OCI-LY3 (cell line): ENCODE measurements at regions not wholly inside any gene's neighbourhood (a gene's known extent, or its start where the extent isn't known, plus 50 kb on each side); places are given as distances from the start of the nearest gene placed in this dataset.

Source experiments
- H2AFZ ChIP-seq: fragments of 200-600, 300-600 bp; shearing (Covaris generic); 2 replicates; pipeline ENCODE4 v1.6.0; 2014; ENCODE audit warnings: antibody characterized with exemption, low read depth, low read length
- H3K27ac ChIP-seq: fragments of 200-600, 300-600 bp; sonication (generic); 2 replicates; pipeline ENCODE4 v1.5.1; 2014; ENCODE audit warnings: mild to moderate bottlenecking, low read length, moderate library complexity, mixed read lengths
- H3K27me3 ChIP-seq: fragments of 200-600, 300-600 bp; sonication (generic); 2 replicates; pipeline ENCODE4 v1.6.1; 2014; ENCODE audit warnings: low read depth, low read length, mixed read lengths
- H3K36me3 ChIP-seq: fragments of 200-600, 300-600 bp; sonication (generic); replicated peaks from 2 replicates; pipeline ENCODE3; 2014; ENCODE audit warnings: low read depth, low read length, mixed read lengths
- H3K4me1 ChIP-seq: fragments of 300-600, 200-600 bp; sonication (generic); 2 replicates; pipeline ENCODE4 v1.6.1; 2014; ENCODE audit warnings: low read length, mixed read lengths
- H3K4me2 ChIP-seq: fragments of 200-600, 300-600 bp; sonication (generic); 2 replicates; pipeline ENCODE4 v1.6.1; 2014; ENCODE audit warnings: low read length, mixed read lengths
- H3K4me3 ChIP-seq: fragments of 300-600, 200-600 bp; sonication (generic); 2 replicates; pipeline ENCODE4 v1.5.1; 2014; ENCODE audit warnings: antibody characterized with exemption, mild to moderate bottlenecking, low read length, moderate library complexity
- H3K79me2 ChIP-seq: fragments of 300-600, 200-600 bp; shearing (Covaris generic); 2 replicates; pipeline ENCODE4 v1.6.1; 2014; ENCODE audit warnings: mild to moderate bottlenecking, low read length, mixed read lengths
- H3K9ac ChIP-seq: fragments of 300-600, 200-600 bp; shearing (Covaris generic); 2 replicates; pipeline ENCODE4 v1.6.0; 2014; ENCODE audit warnings: mild to moderate bottlenecking, low read length, moderate library complexity
- H3K9me3 ChIP-seq: fragments of 200-600, 300-600 bp; shearing (Covaris generic); 2 replicates; pipeline ENCODE4 v1.6.1; 2014; ENCODE audit warnings: low read length, mixed read lengths; ENCODE audit not compliant: insufficient read depth
- H4K20me1 ChIP-seq: fragments of 200-600, 300-600 bp; sonication (generic); 2 replicates; pipeline ENCODE4 v1.6.1; 2016; ENCODE audit warnings: low read length, mixed read lengths; ENCODE audit not compliant: insufficient read depth
- CTCF ChIP-seq: fragments of 200-600, 300-600 bp; sonication (generic); IDR thresholded peaks from 2 replicates; pipeline ENCODE4 v1.5.1; 2014; ENCODE audit warnings: antibody characterized with exemption, low read length, low read depth
- EZH2phosphoT487 ChIP-seq: fragments of 200-600 bp; shearing (Covaris generic); IDR thresholded peaks from 2 replicates; pipeline ENCODE4 v1.6.1; 2018; ENCODE audit warnings: antibody characterized with exemption, mixed run types, low read depth

- H3K4me2 ChIP-seq = no peak overlapping the region
- no peaks in the 10 kb centered on the region for H3K9me3 ChIP-seq
- no peaks in the 10 kb centered on the region for H4K20me1 ChIP-seq
- H3K4me3 ChIP-seq = no peak overlapping the region
- H3K27ac ChIP-seq = no peak overlapping the region
- no peak overlapping the region for H3K9ac ChIP-seq
- H3K36me3 ChIP-seq = no peaks in the 10 kb centered on the region
- H2AFZ ChIP-seq = no peak overlapping the region
- TF ChIP-seq CTCF (no peak), EZH2phosphoT487 (no peak)
- H3K27me3 ChIP-seq = no peaks in the 10 kb centered on the region
- H3K4me1 ChIP-seq = no peaks in the 10 kb centered on the region
- no peaks in the 10 kb centered on the region for H3K79me2 ChIP-seq
Measured at GRCh38 chr16:49068224-49068623, 213.4 kb downstream of the CBLN1 start.

GRCh38 chr16:49067776-49068175 is 213.9 kb downstream of the CBLN1 start:
- TF ChIP-seq EZH2phosphoT487 (no peak), CTCF (no peak)

GRCh38 chr16:49061137-49061714 is 220.4 kb downstream of the CBLN1 start:
- H3K4me3 ChIP-seq = no peak overlapping the region
- TF ChIP-seq CTCF (no peak), EZH2phosphoT487 (no peak)
- H3K36me3 ChIP-seq = no peaks in the 10 kb centered on the region
- H3K4me1 ChIP-seq = no peaks in the 10 kb centered on the region
- no peak overlapping the region for H3K4me2 ChIP-seq
- H3K9ac ChIP-seq = no peak overlapping the region
- no peaks in the 10 kb centered on the region for H3K27me3 ChIP-seq
- no peaks in the 10 kb centered on the region for H3K79me2 ChIP-seq
- no peak overlapping the region for H3K27ac ChIP-seq
- H2AFZ ChIP-seq = no peak overlapping the region
- no peaks in the 10 kb centered on the region for H3K9me3 ChIP-seq
- no peaks in the 10 kb centered on the region for H4K20me1 ChIP-seq

More at GRCh38 chr16:49067776-49068175, 213.9 kb downstream of the CBLN1 start:
- H3K9ac ChIP-seq = no peak overlapping the region
- H3K27ac ChIP-seq = no peak overlapping the region
- H3K36me3 ChIP-seq = no peaks in the 10 kb centered on the region
- no peak overlapping the region for H2AFZ ChIP-seq
- H3K27me3 ChIP-seq = no peaks in the 10 kb centered on the region
- H3K9me3 ChIP-seq = no peaks in the 10 kb centered on the region
- H3K4me1 ChIP-seq = no peaks in the 10 kb centered on the region
- no peak overlapping the region for H3K4me3 ChIP-seq
- no peak overlapping the region for H3K4me2 ChIP-seq
- H4K20me1 ChIP-seq = no peaks in the 10 kb centered on the region
- no peaks in the 10 kb centered on the region for H3K79me2 ChIP-seq

GRCh38 chr16:49060728-49061127 is 220.9 kb downstream of the CBLN1 start:
- Histone ChIP-seq H3K4me3 (no peak overlapping the region), H3K4me2 (no peak overlapping the region), H3K9ac (no peak overlapping the region), H3K9me3 (no peaks in the 10 kb centered on the region), H2AFZ (no peak overlapping the region), H3K4me1 (no peaks in the 10 kb centered on the region), H4K20me1 (no peaks in the 10 kb centered on the region), H3K27me3 (no peaks in the 10 kb centered on the region), H3K36me3 (no peaks in the 10 kb centered on the region), H3K27ac (no peak overlapping the region), H3K79me2 (no peaks in the 10 kb centered on the region)
- no peak for TF ChIP-seq CTCF
- TF ChIP-seq EZH2phosphoT487 = no peak
